Activated B cell treated with CpG ODN at 0.5 μM for 24 hours (primary cell): ENCODE measurements at regions not wholly inside any gene's neighbourhood (a gene's known extent, or its start where the extent isn't known, plus 50 kb on each side); places are given as distances from the start of the nearest gene placed in this dataset.

Experiments
- ATAC-seq: fragments of 200-7000 bp; cut with Tn5 transposase; one replicate; pipeline ENCODE4 v1.10.0; 2021; ENCODE audit warnings: low read depth, mild to moderate bottlenecking, moderate library complexity
- CTCF ChIA-PET: fragments of 350-600 bp; sonication (Branson Sonifier 250); formaldehyde crosslinking; loops from one replicate; lab custom pipeline; 2021; ENCODE audit warnings: antibody characterized with exemption; lab: Charles Lee
- POLR2A ChIA-PET: fragments of 350-600 bp; sonication (Branson Sonifier 250); formaldehyde crosslinking; loops from one replicate; lab custom pipeline; 2021; ENCODE audit warnings: antibody characterized with exemption; lab: Charles Lee
- DNase-seq: peaks from one replicate; pipeline ENCODE4 v3.0.0; 2022
- H3K27ac Mint-ChIP-seq: one replicate; pipeline ENCODE4 v1.8.0; 2020; ENCODE audit warnings: mixed read lengths
- H3K27me3 Mint-ChIP-seq: one replicate; pipeline ENCODE4 v1.8.0; 2021; ENCODE audit warnings: mixed read lengths
- H3K36me3 Mint-ChIP-seq: one replicate; pipeline ENCODE4 v1.8.0; 2021; ENCODE audit warnings: low read depth, mixed read lengths
- H3K4me1 Mint-ChIP-seq: one replicate; pipeline ENCODE4 v1.8.0; 2021; ENCODE audit warnings: mixed read lengths
- H3K4me3 Mint-ChIP-seq: one replicate; pipeline ENCODE4 v1.8.0; 2020; ENCODE audit warnings: mild to moderate bottlenecking, mixed read lengths
- H3K9me3 Mint-ChIP-seq: one replicate; pipeline ENCODE4 v1.8.0; 2020; ENCODE audit warnings: mixed read lengths
- CTCF ChIP-seq: fragments of 200-600 bp; IDR thresholded peaks from one replicate; pipeline ENCODE4 v1.8.0; 2022; ENCODE audit warnings: antibody characterized with exemption, mild to moderate bottlenecking
- intact Hi-C: fragments of 100-400 bp; cut with micrococcal nuclease; formaldehyde crosslinking; loops from one replicate; pipeline ENCODE4 v1.15.1; 2024

GRCh38 chr15:47844437-47844836, 127.1 kb downstream of the SEMA6D start:
- H3K36me3 Mint-ChIP-seq: no peaks in the 10 kb centered on the region
- H3K4me3 Mint-ChIP-seq: no peak overlapping the region

GRCh38 chr15:47846128-47846868, 129.0 kb downstream of the SEMA6D start:
- Mint-ChIP-seq H3K36me3 (no peaks in the 10 kb centered on the region), H3K9me3 (no peaks in the 10 kb centered on the region), H3K4me3 (no peak overlapping the region), H3K27ac (no peak overlapping the region), H3K4me1 (peaks cover under 1% of the 10 kb centered on the region), H3K27me3 (no peaks in the 10 kb centered on the region)
- no peak for ATAC-seq
- TF ChIP-seq CTCF: no peak
- intact Hi-C loops: no loop called here
- ChIA-PET CTCF (no interaction called here), POLR2A (no interaction called here)
- no peak for DNase-seq

More at GRCh38 chr15:47844437-47844836, 127.1 kb downstream of the SEMA6D start:
- intact Hi-C loops: no loop called here
- ATAC-seq (no peak), DNase-seq (no peak)
- H3K9me3 Mint-ChIP-seq: no peaks in the 10 kb centered on the region
- H3K27me3 Mint-ChIP-seq: no peaks in the 10 kb centered on the region
- H3K27ac Mint-ChIP-seq: no peak overlapping the region
- TF ChIP-seq CTCF: no peak
- CTCF ChIA-PET: no interaction called here
- H3K4me1 Mint-ChIP-seq: peaks cover 2% of the 10 kb centered on the region
- POLR2A ChIA-PET: no interaction called here

- TF ChIP-seq CTCF: no peak
- no peak for DNase-seq
Measured at GRCh38 chr15:47846876-47847275, 129.6 kb downstream of the SEMA6D start.

GRCh38 chr15:47856071-47856470, 138.8 kb downstream of the SEMA6D start:
- DNase-seq (no peak), ATAC-seq (no peak)
- Mint-ChIP-seq H3K36me3 (no peaks in the 10 kb centered on the region), H3K4me3 (no peak overlapping the region), H3K27me3 (no peaks in the 10 kb centered on the region), H3K9me3 (no peaks in the 10 kb centered on the region), H3K4me1 (no peaks in the 10 kb centered on the region), H3K27ac (no peak overlapping the region)
- no peak for TF ChIP-seq CTCF
- CTCF ChIA-PET: no interaction called here
- POLR2A ChIA-PET: no interaction called here
- intact Hi-C loops: no loop called here

More at GRCh38 chr15:47846876-47847275, 129.6 kb downstream of the SEMA6D start:
- Mint-ChIP-seq H3K4me1 (no peaks in the 10 kb centered on the region), H3K36me3 (no peaks in the 10 kb centered on the region), H3K4me3 (no peak overlapping the region), H3K27ac (no peak overlapping the region), H3K9me3 (no peaks in the 10 kb centered on the region), H3K27me3 (no peaks in the 10 kb centered on the region)
- ChIA-PET CTCF (no interaction called here), POLR2A (no interaction called here)
- no peak for ATAC-seq
- intact Hi-C loops: no loop called here

- POLR2A ChIA-PET: no interaction called here
- no peak for ATAC-seq
- H3K27me3 Mint-ChIP-seq: no peaks in the 10 kb centered on the region
- H3K4me3 Mint-ChIP-seq: no peak overlapping the region
- no peaks in the 10 kb centered on the region for H3K9me3 Mint-ChIP-seq
- CTCF ChIA-PET: no interaction called here
- H3K27ac Mint-ChIP-seq: no peak overlapping the region
- no peaks in the 10 kb centered on the region for H3K4me1 Mint-ChIP-seq
- intact Hi-C loops: no loop called here
- no peak for TF ChIP-seq CTCF
- no peak for DNase-seq
- H3K36me3 Mint-ChIP-seq: no peaks in the 10 kb centered on the region
Measured at GRCh38 chr15:47857014-47857775, 139.9 kb downstream of the SEMA6D start.
